Heart right ventricle (tissue), 16 donors: ENCODE measurements at regions not wholly inside any gene's neighbourhood (a gene's known extent, or its start where the extent isn't known, plus 50 kb on each side); places are given as distances from the start of the nearest gene placed in this dataset.

ENCODE experiments used
- ATAC-seq, 8 donors: fragments of 200-7000 bp; cut with Tn5 transposase; one replicate each; pipeline ENCODE4 v1.9.1; 2020; ENCODE audit warnings: mild to moderate bottlenecking in 8 of 8, moderate library complexity in 8 of 8, moderate number of reproducible peaks in 1 of 8
- DNase-seq, 2 donors: peaks; one replicate each; pipeline ENCODE4 v3.0.0-alpha.2; 2020
- H3K27ac ChIP-seq, 10 donors: fragments of 200-600 bp; sonication (generic) in 2 of 10; one replicate each; pipeline versions ENCODE4 v1.5.0 to v1.8.0; 2020 to 2022; ENCODE audit warnings: mild to moderate bottlenecking in 3 of 10
- H3K27me3 ChIP-seq, 7 donors: fragments of 200-600 bp; one replicate each; pipeline ENCODE4 v1.8.0; 2021 to 2022; ENCODE audit warnings: mild to moderate bottlenecking in 2 of 7
- H3K36me3 ChIP-seq, 9 donors: fragments of 200-600 bp; sonication (generic) in 1 of 9; one replicate each; pipeline versions ENCODE4 v1.5.0 to v1.8.0; 2020 to 2022; ENCODE audit warnings: mild to moderate bottlenecking in 2 of 9
- H3K4me1 ChIP-seq, 9 donors: fragments of 200-600 bp; sonication (generic) in 1 of 9; one replicate each; pipeline versions ENCODE4 v1.5.0 to v1.8.0; 2020 to 2022; ENCODE audit warnings: mild to moderate bottlenecking in 4 of 9
- H3K4me3 ChIP-seq, 10 donors: fragments of 200-600 bp; sonication (generic) in 2 of 10; one replicate each; pipeline versions ENCODE4 v1.5.0 to v1.8.0; 2020 to 2022; ENCODE audit warnings: mild to moderate bottlenecking in 7 of 10, moderate library complexity in 2 of 10
- H3K9me3 ChIP-seq, 11 donors: fragments of 200-600 bp in 10 of 11; sonication (generic) in 2 of 11; one replicate each; pipeline versions ENCODE4 v1.5.0 to v1.8.0; 2013 to 2022; ENCODE audit warnings: mild to moderate bottlenecking in 2 of 11, control low read depth in 1 of 11, moderate library complexity in 1 of 11
- CTCF ChIP-seq, 9 donors: fragments of 200-600 bp; sonication (generic) in 2 of 9; IDR thresholded peaks; one replicate each; pipeline versions ENCODE4 v1.5.0 to v1.8.0; 2021 to 2022; ENCODE audit warnings: antibody characterized with exemption in 9 of 9, mild to moderate bottlenecking in 5 of 9, moderate library complexity in 1 of 9
- WGBS, 2 donors: extraction: QIAGEN DNeasy Blood & Tissue Kit; methylation state at CpG; one replicate each; pipeline ENCODE4 v1.1.7; 2013; ENCODE audit warnings: inconsistent platforms in 1 of 2; 5-methylcytosine and 5-hydroxymethylcytosine counted together
- intact Hi-C, 10 donors: fragments of 100-400 bp; cut with DNase I; formaldehyde crosslinking; loops; one replicate each; pipeline versions ENCODE4 v1.11.1 to v1.14.2; 2022
- donor health status: Arrhythmogenic right ventricular cardiomyopathy.
- donor health status: ischemic (EF 13 %, LVEDD 7.1; RV severe dilation, severe dysfunction).
- donor health status: healthy with polysubstance abuse.
- donor health status: DM: no; HTN: yes; CAD: no.
- donor health status: DM: no; HTN: no; CAD: no.
- donor health status: ischemic (EF 25% LVEDD 6.9; RV normal size, moderate dysfunction).
- donor health status: ischemic (EF 25% LVEDD 5.7; RV mildly dilated, moderate dysfunction).
- donor health status: healthy.
- donor health status: DM: yes; HTN: yes; CAD: no.
- donor health status: Ischemic cardiomyopathy.
- donor health status: ischemic (EF 35%, LVEDD 5.7; RV mildly dilated, moderate dysfunction).
- donor health status: nonischemic (EF 11% LVEDD 7.7; RV severe dilation, severe dysfunction).
- donor health status: DM: yes; HTN: yes; CAD: no.
- donor health status: PGD.
- donor health status: ischemic (EF 29% LVEDD 5.4; RV normal size, mild dysfunction).
- donor health status: nonischemic (EF 23%, LVEDD 6.1; RV moderate dilation, normal function).

GRCh38 chr6:163888030-163888819, 473.7 kb downstream of the QKI start:
- no peaks in the 10 kb centered on the region for H3K27me3 ChIP-seq
- H3K4me1 ChIP-seq: peaks cover 0 to 13% (median 0%) of the 10 kb centered on the region in 9 donors
- peak overlapping the region in 1 of 10 donors; percentile 8 for H3K27ac ChIP-seq
- H3K36me3 ChIP-seq: no peaks in the 10 kb centered on the region
- WGBS, 2 donors: 76 to 85% methylated on average over 2 of the region's 2 CpGs
- DNase-seq (no peak), ATAC-seq (no peak)
- H3K4me3 ChIP-seq: no peak overlapping the region
- no peak for TF ChIP-seq CTCF (IDR thresholded peaks at IDR 0.05)
- H3K9me3 ChIP-seq: peaks cover 0 to 24% (median 0%) of the 10 kb centered on the region in 11 donors
- intact Hi-C loops: no loop called here

- Histone ChIP-seq H3K4me3 (no peak overlapping the region), H3K27me3 (no peaks in the 10 kb centered on the region), H3K4me1 (peaks cover 0 to 13% (median 0%) of the 10 kb centered on the region in 9 donors), H3K9me3 (peaks cover 0 to 24% (median 0%) of the 10 kb centered on the region in 11 donors), H3K36me3 (no peaks in the 10 kb centered on the region), H3K27ac (no peak overlapping the region)
- WGBS, 2 donors: 89 to 90% methylated on average over 1 of the region's 1 CpG
- intact Hi-C loops: no loop called here
- DNase-seq (no peak), ATAC-seq (no peak)
- TF ChIP-seq CTCF (IDR thresholded peaks at IDR 0.05): no peak
Observed at GRCh38 chr6:163886428-163886827, 471.9 kb downstream of the QKI start.

- 87 to 95% methylated on average over 3 of the region's 3 CpGs for WGBS, 2 donors
- peaks cover 0 to 24% (median 0%) of the 10 kb centered on the region in 11 donors for H3K9me3 ChIP-seq
- no peak for DNase-seq
- no peak overlapping the region for H3K27ac ChIP-seq
- no peak for TF ChIP-seq CTCF (IDR thresholded peaks at IDR 0.05)
- peak in 1 of 8 donors; percentile 33 for ATAC-seq
- intact Hi-C loops: no loop called here
- peaks cover 0 to 13% (median 0%) of the 10 kb centered on the region in 9 donors for H3K4me1 ChIP-seq
- no peaks in the 10 kb centered on the region for H3K27me3 ChIP-seq
- no peaks in the 10 kb centered on the region for H3K36me3 ChIP-seq
- H3K4me3 ChIP-seq: no peak overlapping the region
Observed at GRCh38 chr6:163883984-163884383, 469.5 kb downstream of the QKI start.

- intact Hi-C loops: no loop called here
- H3K36me3 ChIP-seq: no peaks in the 10 kb centered on the region
- H3K9me3 ChIP-seq: peaks cover 0 to 5% (median 0%) of the 10 kb centered on the region in 11 donors
- no peak for TF ChIP-seq CTCF (IDR thresholded peaks at IDR 0.05)
- no peak overlapping the region for H3K4me3 ChIP-seq
- no peaks in the 10 kb centered on the region for H3K4me1 ChIP-seq
- DNase-seq: no peak
- H3K27ac ChIP-seq: no peak overlapping the region
- no peaks in the 10 kb centered on the region for H3K27me3 ChIP-seq
- ATAC-seq: no peak
- WGBS, 2 donors: 89 to 91% methylated on average over 2 of the region's 2 CpGs
Observed at GRCh38 chr6:163878698-163879097, 464.2 kb downstream of the QKI start.
